Pancreas (tissue), 10 donors: ENCODE measurements at regions not wholly inside any gene's neighbourhood (a gene's known extent, or its start where the extent isn't known, plus 50 kb on each side); places are given as distances from the start of the nearest gene placed in this dataset.

Experiments
- ATAC-seq, 4 donors: fragments of 200-7000 bp; cut with Tn5 transposase; one replicate each; pipeline versions ENCODE4 v1.8.0 to v1.9.1; 2020; ENCODE audit warnings: mild to moderate bottlenecking in 4 of 4, moderate library complexity in 4 of 4
- DNase-seq, 6 donors: peaks; one replicate each; pipeline ENCODE4 v3.0.0-alpha.2; 2020
- FAIRE-seq: peaks from 2 replicates; lab custom pipeline; 2012; peaks lifted over from hg19 to GRCh38; lab: Jason Lieb, UNC
- H3K27ac ChIP-seq, 4 donors: fragments of 200-600 bp; sonication (generic); 1 replicate in 3 of 4; 2 replicates in 1 of 4; pipeline versions ENCODE4 v1.5.0 to v1.8.0; 2020
- H3K27me3 ChIP-seq, 4 donors: fragments of 200-600 bp; one replicate each; pipeline ENCODE4 v1.8.0; 2021
- H3K36me3 ChIP-seq, 3 donors: fragments of 200-600 bp; sonication (generic) in 1 of 3; one replicate each; pipeline versions ENCODE4 v1.5.0 to v1.8.0; 2020 to 2021
- H3K4me1 ChIP-seq, 3 donors: fragments of 200-600 bp; one replicate each; pipeline ENCODE4 v1.8.0; 2021
- H3K4me3 ChIP-seq, 4 donors: fragments of 200-600 bp; sonication (generic) in 2 of 4; one replicate each; pipeline versions ENCODE4 v1.5.0 to v1.8.0; 2020 to 2021
- H3K9me3 ChIP-seq, 4 donors: fragments of 200-600 bp; one replicate each; pipeline ENCODE4 v1.8.0; 2021
- CTCF ChIP-seq, 4 donors: fragments of 200-600 bp; sonication (generic) in 3 of 4; IDR thresholded peaks; one replicate each; pipeline versions ENCODE4 v1.5.0 to v1.8.0; 2021; ENCODE audit warnings: antibody characterized with exemption in 4 of 4
- WGBS, 2 donors: extraction: QIAGEN DNeasy Blood & Tissue Kit; methylation state at CpG; one replicate each; pipeline ENCODE4 v1.1.7; 2013; 5-methylcytosine and 5-hydroxymethylcytosine counted together
- intact Hi-C, 3 donors: fragments of 100-400 bp; cut with DNase I; formaldehyde crosslinking; loops; one replicate each; pipeline versions ENCODE4 v1.11.1 to v1.14.2; 2022
- donor health status: healthy with polysubstance abuse.
- donor health status: DM: no; HTN: no; CAD: no; lungs with moderate emphysema.
- donor health status: DM: no; HTN: no; CAD: no.
- donor health status: control.
- donor health status: control.
- donor health status: Bipolar disorder and iron deficiency.
- donor health status: DM: yes; HTN: yes; CAD: no.
- donor health status: DM: no; HTN: no; CAD: no.
- donor health status: DM: no; HTN: no; CAD: no.
- donor health status: DM: yes; HTN: yes; CAD: no.

- no peak for TF ChIP-seq CTCF (IDR thresholded peaks at IDR 0.05)
- no peak for FAIRE-seq
- intact Hi-C loops: loop anchor here in 1 of 3 donors (10.0 kb wide), 1 partner anchor 202 kb away; the partner anchor contains the start of gene FOXA2
- Histone ChIP-seq H3K4me3 (no peak overlapping the region), H3K36me3 (no peaks in the 10 kb centered on the region), H3K9me3 (no peaks in the 10 kb centered on the region), H3K27me3 (no peaks in the 10 kb centered on the region), H3K27ac (no peak overlapping the region), H3K4me1 (no peaks in the 10 kb centered on the region)
- ATAC-seq: no peak
- no peak for DNase-seq
- WGBS, 2 donors: 67 to 78% methylated on average over 6 of the region's 6 CpGs
Observed at GRCh38 chr20:22382742-22383141, 201.6 kb downstream of the FOXA2 start.

GRCh38 chr20:22381812-22382416 is 202.5 kb downstream of the FOXA2 start:
- no peaks in the 10 kb centered on the region for H3K27me3 ChIP-seq
- 56 to 62% methylated on average over 4 of the region's 4 CpGs for WGBS, 2 donors
- no peaks in the 10 kb centered on the region for H3K4me1 ChIP-seq
- FAIRE-seq (no peak), ATAC-seq (peak in 2 of 4 donors; percentile 42 to 54), DNase-seq (no peak)
- intact Hi-C loops: loop anchor here in 1 of 3 donors (10.0 kb wide), 1 partner anchor 203 kb away; the partner anchor contains the start of gene FOXA2
- no peak for TF ChIP-seq CTCF (IDR thresholded peaks at IDR 0.05)
- H3K27ac ChIP-seq: peak overlapping the region in 1 of 4 donors; percentile 22
- no peak overlapping the region for H3K4me3 ChIP-seq
- no peaks in the 10 kb centered on the region for H3K9me3 ChIP-seq
- no peaks in the 10 kb centered on the region for H3K36me3 ChIP-seq

GRCh38 chr20:22379472-22379871 is 204.9 kb downstream of the FOXA2 start:
- no peak for ATAC-seq
- FAIRE-seq: no peak
- Histone ChIP-seq H3K36me3 (no peaks in the 10 kb centered on the region), H3K4me3 (no peak overlapping the region), H3K9me3 (no peaks in the 10 kb centered on the region), H3K27ac (no peak overlapping the region), H3K27me3 (no peaks in the 10 kb centered on the region), H3K4me1 (no peaks in the 10 kb centered on the region)
- TF ChIP-seq CTCF (IDR thresholded peaks at IDR 0.05): no peak
- intact Hi-C loops: no loop called here
- no peak for DNase-seq

- Histone ChIP-seq H3K4me3 (no peak overlapping the region), H3K36me3 (no peaks in the 10 kb centered on the region), H3K4me1 (no peaks in the 10 kb centered on the region), H3K27ac (no peak overlapping the region), H3K27me3 (no peaks in the 10 kb centered on the region), H3K9me3 (no peaks in the 10 kb centered on the region)
- no peak for ATAC-seq
- no peak for FAIRE-seq
- WGBS, 2 donors: 82 to 86% methylated on average over 12 of the region's 12 CpGs
- intact Hi-C loops: no loop called here
- no peak for TF ChIP-seq CTCF (IDR thresholded peaks at IDR 0.05)
- DNase-seq: no peak
Observed at GRCh38 chr20:22374678-22375590, 209.4 kb downstream of the FOXA2 start.
